Posterior vena cava (tissue), 2 donors: ENCODE measurements at regions not wholly inside any gene's neighbourhood (a gene's known extent, or its start where the extent isn't known, plus 50 kb on each side); places are given as distances from the start of the nearest gene placed in this dataset.
A peak's percentile ranks its signal among the peaks of the same experiment; 100 is the strongest.
"Not testable (repeated sequence)": the region's sequence is repeated elsewhere in the genome, so short reads cannot be mapped to it uniquely, and the experiment has no call there.

ENCODE experiments used
- DNase-seq: peaks from one replicate; pipeline ENCODE4 v3.0.0-alpha.2; 2020; ENCODE audit warnings: low spot score
- intact Hi-C, 2 donors: fragments of 100-400 bp; cut with DNase I; formaldehyde crosslinking; loops; one replicate each; pipeline versions ENCODE4 v1.14.1 to v1.14.2; 2022 to 2023
- donor health status: DM: yes; HTN: yes; CAD: no.
- donor health status: DM: yes; HTN: yes; CAD: no.

DNA sequence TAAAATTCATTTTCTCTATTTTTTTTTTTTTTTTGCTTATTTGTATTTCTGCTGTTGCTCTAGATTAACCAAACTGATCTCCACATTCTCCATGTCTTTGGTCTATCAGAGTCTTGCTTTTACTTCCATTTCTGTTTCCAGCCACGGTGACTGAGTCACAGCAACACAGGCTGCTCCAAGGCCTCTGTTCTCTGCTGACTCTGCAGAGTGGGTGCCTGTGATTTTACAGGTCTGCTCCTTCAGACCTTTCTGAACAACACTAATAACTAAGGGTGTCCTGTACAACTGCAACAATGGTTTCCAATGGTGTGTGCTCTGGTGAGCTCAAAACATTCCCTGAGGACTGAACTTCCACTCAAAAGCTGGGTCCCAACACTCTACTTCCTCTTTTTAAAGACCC lies 102.3 kb upstream of the BMP2 start:
- DNase-seq = no peak
- intact Hi-C loops = no loop called here

DNA sequence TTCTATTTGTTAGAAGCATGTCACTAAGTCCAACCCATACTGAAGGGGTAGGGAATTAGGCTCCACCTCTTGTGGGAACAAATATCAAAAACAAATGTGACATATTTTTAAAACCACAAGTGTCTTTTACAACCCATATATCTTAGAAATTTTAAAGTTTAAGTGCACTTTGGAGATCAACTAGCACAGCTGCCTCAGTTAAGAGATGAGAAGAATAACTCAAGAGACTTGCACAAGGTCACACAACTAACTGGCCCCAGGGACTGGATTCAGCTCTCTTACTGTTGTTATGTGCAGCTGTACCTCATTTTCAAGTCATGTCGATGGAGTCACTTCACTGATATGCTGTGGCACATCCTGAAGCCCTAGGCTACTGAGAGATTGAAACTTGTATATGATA lies 102.9 kb upstream of the BMP2 start:
- intact Hi-C loops = no loop called here
- DNase-seq = no peak

DNA sequence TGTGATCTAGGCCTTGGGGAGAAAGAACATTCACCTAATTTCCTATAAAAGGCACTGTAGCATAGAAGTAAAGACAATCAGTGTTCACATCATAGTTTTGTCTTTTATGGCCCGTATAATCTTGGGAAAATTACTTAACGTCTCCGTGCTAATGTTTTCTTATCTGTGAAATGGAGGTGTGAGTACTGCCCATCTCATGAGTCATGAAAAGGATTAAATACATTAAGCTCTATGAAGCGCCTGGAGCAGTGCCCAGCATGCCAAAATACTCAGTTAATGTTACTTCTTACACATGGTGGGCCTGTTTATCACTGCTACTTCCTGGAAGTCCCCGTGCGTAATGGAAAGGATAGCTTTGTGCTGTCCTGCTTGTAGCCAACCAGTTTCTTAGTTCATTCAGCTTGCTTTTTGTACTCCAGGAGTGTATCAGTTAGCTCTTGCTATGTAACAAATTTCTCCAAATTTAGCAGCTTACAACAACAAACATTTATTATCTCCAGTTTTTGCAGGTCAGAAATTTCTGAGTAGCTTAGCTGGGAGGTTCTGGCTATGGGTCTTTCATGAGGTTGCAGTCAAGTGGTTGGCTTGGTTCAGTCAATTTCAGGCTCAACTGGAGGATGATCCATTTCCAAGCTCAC lies 103.6 kb upstream of the BMP2 start:
- intact Hi-C loops = no loop called here
- no peak for DNase-seq

DNA sequence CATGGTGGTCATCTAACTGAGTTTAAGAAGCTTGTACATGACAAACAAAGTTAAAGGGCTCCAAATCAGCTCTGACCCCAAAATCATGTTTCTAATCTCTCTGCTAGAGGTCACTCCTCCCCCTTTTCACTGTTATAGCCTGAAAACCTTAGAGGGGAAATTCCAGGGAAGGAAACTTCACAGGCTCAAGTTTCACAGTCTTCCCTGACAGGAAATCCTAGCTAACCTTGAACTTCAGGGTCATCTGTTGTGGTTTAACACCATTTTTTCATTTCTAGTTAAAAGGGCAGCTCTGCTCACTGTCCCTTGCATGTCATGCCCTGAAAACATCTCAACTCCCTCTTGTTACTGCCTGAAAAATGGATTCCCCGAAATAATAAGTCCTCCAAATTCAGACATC lies 104.4 kb upstream of the BMP2 start:
- intact Hi-C loops = no loop called here

DNA sequence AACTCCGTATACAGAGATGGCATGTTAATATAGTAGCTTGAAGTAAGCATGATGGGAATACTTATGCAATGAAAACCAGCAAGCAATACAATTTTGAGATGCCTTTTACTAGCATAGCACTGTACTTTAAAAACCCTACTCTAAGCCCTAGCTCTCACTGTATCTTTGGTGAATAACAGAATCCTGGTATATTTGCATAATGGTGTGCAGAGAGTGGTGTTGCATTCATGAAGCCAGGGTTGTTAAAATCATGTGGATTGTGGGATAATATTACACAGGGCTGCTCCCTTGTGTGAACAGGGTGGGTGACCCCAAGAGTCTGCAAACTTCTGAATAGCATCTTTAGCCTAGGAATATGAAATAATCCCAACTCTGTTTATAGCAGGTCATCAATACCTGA lies 105.2 kb upstream of the BMP2 start:
- no peak for DNase-seq
- intact Hi-C loops = no loop called here

More for the DNA sequence above, 104.4 kb upstream of the BMP2 start:
- no peak for DNase-seq

DNA sequence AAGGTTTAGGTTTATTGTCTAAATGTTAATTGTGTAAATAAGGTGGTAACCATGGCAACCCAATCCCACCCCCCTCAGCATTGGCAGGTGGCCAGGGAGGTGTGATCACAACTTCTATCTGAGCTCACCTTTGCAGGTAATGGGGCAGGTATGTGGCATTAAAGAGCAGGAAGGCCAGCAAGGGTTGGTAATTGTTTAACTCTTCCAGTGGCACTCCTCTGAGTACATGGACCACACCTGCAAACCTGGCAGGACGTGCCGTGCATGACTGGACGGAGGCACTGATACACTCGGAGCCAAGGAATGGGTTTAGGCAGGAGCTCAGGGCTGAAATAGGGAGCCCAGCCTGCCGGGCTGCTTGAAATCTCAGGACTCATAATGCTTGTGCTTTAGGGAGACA lies 107.0 kb upstream of the BMP2 start:
- intact Hi-C loops = no loop called here
- no peak for DNase-seq

DNA sequence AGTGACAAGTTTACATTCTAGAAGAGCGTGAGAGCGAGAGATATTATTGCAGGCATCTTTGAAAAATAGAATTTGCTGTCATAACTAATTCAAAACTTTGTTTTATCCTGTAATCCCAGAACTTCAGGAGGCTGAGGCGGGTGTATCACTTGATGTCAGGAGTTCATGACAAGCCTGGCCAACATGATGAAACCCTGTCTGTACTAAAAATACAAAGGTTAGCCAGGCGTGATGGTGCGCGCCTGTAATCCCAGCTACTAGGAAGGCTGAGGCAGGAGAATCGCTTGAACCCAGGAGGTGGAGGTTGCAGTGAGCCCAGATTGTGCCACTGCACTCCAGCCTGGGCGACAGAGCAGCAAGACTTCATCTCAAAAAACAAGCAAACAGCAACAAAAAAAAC lies 108.6 kb upstream of the BMP2 start:
- DNase-seq, intact Hi-C loops: not testable (repeated sequence)

DNA sequence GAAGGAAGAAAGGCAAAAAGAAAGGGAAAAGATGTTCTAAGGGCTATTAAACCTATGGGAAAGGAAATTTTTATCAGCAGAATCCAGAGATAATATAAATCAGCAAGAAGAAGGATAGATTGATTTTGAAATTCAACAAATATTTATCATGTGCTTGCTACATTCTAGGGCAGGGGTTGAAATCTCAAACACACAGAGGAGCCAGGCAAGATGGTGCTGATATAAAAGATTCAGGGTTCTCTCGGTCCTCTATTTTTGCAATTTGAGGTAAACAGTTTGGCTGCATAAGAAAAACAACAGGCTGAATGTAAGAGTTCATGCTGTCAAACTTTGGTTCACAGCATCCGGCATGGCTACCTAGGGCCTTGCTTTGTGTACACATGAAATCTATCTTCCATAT lies 109.6 kb upstream of the BMP2 start:
- intact Hi-C loops = no loop called here
- DNase-seq = no peak

DNA sequence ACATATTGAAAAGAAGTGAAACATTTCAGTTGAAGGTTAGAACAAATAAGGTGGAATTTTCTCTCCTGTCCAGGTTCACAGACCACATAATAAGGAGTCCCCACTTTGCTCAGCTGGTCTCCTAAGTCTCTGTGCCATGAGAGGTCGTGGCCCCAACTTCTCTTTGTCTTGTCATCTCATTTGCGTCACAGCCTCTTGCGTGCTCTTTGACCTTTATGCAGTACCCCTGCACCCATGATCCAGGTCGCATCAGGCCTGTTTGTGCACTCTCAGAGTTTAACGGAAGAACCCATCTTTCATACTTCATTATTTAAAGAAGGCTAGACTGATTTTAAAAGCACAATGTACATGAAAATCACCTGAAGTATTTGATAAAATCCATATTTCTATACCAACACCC lies 110.4 kb upstream of the BMP2 start:
- intact Hi-C loops = no loop called here
- no peak for DNase-seq

DNA sequence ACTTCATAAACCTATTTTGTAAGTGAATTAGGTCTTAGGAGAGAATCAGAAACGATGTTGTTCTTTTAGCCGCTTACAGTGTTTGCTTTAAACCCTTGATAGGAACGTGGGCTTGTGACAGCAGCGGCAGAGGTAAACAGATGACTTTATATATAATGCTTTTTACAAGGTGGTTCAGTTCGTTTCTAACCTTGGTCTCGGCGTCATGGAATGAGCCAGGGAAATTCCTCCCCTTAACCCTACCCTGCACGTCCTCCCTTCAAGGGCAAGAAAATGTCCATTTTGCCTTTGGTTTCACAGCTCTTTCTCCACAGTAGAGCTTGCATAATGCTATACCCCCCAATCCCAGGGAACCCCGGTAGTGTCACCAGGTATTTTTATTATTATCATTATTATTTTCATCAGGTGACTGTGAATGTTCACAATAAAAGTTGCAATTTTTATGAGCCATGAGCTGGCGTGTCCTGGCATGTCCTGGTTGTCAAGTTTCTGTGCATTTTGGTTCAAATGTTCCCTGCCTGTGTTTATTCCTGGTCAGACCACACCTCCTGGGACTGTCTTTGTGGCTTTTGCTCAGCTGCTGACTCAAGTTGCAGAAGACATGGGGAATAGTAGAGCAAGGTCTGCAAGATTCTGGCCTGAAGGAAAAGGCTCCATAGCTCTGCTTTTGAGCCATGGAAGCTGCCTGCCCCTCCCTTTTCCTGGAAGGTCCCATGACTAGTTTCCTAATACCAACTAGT lies 112.8 kb upstream of the BMP2 start:
- intact Hi-C loops = no loop called here
- DNase-seq = no peak

DNA sequence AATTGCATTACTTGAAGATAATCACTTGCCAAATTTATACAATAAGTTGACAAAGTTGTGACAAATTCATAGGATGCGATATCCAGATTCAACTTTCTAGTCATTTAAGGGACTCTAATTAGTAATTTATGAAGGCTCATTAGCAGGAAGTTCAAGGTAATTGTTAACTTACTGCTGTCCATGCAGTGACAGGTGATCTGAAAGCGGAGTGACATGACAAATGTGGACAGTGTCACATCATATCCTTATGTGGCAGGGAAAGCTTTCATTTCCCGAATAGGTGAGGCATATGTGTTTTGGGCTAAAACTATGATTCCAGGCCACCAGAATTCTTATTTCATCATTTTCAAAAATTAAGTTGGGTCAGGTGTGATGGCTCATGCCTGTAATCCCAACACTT lies 115.9 kb upstream of the BMP2 start:
- DNase-seq = no peak
- intact Hi-C loops = no loop called here

DNA sequence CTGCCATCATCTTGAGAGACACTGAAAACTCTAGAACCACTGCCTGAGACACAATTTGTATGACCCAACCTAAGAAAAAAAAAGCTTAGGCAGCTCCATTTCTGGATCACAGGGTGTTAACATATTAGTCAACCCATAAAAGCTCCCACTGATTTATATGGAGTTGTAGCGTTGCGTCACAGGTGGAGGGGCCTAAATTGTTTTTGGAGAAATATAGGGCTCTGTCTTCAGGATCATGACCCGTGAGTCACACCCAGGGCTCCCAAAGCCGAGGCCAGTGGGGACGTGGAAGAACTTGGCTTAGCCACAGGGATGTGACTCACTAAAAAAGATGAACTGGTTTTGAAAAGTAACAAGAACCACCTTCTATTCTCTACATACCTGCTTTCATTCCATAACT lies 116.5 kb upstream of the BMP2 start:
- peak; percentile 89 for DNase-seq

DNA sequence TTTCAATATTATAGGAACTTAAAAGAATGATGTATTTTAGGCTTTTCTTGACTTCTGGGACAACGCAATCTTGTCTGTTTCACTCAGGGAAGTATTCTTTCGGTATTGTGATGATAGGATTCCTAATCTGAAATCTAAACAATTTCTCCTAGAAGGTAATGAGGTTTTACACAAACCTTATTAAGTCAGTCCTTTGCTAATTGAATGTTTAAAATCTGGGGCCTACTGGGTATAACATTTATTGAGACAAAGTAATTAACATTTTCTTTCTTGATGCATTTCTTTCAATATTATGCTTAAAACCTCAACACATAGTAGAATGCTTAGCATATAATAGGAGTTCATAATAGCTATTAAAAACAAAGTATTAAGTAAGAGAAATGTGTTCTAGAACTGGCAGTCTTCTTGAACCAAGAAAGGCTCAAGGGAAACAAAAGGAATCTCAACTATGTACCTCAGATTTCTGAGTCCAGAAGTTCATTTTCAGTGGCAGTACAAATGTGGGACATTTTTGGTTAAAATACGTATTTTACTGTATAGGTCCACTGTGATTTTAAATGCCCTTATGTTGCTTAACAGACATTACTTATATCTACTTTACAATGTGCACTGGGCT lies 121.4 kb upstream of the BMP2 start:
- DNase-seq = no peak
- intact Hi-C loops = no loop called here

More for the DNA sequence above, 116.5 kb upstream of the BMP2 start:
- intact Hi-C loops = no loop called here

DNA sequence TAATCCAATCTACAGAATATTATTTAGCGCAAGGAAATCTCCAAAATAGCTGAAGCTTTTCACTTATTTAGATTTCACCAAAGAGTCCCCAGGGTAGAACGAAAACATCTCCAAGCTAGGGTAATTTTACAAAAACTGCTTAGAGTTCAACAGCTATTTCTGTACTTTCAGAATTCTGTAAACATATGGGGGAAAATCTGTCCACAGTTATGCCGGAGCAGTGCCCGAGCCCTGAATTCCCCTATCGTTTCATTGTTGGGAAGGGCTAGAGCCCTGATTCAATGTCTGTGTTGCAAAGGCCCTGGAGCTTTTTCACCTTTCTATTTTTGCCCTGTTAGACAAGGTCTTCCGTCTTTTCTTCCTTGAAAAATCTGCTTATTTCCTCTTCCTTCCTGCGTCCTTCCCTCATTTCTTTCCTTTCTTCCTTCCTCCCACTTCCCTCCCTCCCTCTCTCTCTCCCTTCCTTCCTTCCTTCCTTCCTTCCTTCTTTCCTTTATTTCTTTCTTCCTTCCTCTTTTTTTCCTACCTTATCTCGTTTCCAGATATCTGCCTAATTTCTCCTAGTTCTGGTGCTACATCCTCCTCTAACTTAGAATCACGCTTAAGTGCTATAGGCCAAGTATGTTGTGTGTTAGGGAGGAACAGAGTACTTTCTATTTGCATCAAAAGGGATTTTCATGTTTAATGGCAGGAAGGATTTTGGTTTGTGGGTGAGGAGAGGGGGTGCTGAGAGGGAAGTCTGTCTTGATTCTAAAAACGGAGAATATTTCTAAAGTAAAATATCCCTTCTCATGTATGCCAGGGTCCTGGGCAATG lies 122.5 kb upstream of the BMP2 start:
- intact Hi-C loops = no loop called here

DNA sequence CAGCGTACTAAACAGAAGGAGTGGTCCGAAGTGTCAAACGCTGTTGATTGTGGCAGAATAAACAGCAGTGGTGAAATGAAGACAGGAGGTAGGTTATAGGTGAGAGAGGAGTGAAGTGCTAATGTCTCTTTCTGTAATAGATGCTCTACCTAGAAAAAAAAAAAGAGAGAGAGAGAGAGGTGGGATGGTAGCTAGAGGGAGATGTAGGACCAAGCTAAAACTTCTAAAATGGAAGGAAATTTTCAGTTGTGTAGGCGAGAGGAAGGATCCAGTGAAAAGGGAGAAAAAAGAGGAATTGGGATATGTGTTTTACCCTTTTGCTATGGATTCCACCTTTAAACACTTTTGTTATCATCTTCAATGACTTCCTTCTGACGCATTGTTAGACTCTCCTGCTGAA lies 126.5 kb upstream of the BMP2 start:
- intact Hi-C loops = no loop called here
- no peak for DNase-seq

More for the DNA sequence above, 122.5 kb upstream of the BMP2 start:
- DNase-seq = no peak

DNA sequence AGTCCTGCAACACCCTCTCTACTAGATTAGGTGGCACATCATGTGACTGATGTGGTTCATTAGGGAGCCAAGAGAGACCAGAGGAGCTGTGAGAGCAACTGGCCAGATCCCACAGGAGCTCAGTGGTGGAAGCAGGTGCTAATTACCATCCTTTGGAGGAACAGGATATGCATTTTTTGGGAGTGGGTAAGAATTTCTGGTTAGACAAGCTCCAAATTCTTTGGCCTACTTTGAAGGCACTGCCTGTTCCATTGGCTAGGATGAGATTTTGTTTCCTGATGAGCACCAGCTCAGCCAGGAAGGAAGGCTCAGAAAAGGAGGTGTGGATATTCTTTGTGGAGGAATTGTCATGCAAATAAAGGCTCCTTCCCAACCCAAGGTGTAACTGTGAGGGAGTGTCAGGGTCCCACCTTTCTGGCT lies 130.3 kb upstream of the BMP2 start:
- no peak for DNase-seq
- intact Hi-C loops = no loop called here

DNA sequence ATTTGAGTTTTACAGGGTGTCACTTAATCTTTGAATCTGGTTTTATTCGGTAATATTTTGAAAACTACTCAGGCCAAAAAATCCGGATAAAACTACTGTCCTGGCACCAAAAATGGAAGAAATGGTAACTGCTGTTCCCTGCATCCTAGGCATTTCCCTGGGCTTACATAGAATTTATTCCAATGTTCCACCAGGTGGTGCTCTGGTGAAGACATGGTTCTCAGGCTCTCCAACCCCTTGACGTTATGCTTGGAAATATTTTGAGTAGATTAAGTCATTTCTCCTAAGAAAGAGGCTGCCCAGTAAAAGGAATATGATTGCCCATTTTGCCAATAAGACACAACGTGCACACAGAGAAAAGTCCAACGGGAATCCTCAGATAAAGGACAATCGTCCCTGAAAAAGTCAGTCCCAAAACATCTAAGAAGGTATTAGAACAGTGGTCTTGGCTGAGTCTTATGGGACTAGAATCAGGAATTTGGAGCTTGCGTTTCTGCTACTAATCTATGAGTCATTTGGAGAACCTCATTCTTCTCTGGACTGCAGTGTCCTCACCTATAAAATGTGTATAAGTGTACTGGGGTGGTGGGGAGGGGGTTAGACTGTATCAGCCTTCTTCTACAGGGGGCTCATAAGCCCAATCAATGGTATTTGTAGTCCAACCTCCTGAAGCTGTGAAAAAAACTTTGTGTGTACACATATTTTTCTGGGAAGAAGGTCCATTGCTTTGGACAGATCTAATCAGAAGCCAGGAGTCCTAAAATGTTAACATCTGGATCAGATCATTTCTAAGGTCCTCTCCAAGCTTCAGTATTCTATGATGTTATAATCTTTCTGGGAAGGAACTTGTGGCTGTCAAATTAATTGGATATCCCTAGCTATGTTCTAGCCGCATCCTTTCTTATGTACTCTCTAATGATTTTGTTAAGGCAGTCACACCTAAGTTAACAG lies 131.0 kb upstream of the BMP2 start:
- no peak for DNase-seq
- intact Hi-C loops = no loop called here

DNA sequence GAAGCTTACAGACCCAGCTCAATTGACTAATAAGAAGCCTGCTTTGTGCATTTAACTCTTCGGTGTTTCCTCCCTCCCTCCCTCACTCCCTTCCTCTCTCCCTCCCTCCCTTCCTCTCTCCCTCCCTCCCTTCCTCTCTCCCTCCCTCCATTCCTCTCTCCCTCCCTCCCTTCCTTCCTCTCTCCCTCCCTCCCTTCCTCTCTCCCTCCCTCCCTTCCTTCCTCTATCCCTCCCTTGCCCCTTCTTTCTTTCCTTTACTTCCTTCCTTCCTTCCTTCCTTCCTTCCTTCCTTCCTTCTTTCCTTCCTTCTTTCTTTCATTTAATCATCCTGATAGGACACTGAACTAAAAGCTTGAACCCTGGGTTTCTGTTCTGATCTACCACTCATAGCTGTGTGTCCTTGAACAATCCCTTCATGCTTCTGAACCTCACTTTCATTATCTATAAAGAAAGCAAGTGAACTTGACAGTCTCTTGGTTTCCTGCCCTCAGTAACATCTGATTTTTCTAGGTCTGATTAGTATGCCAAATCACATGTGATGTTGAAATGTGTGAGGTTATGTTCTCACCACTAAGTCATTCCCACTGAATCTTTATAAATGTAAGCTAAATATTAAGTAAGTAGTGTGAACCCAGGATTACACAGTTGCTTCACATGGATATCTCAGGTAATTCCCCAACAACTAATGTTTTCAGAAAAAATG lies 132.3 kb upstream of the BMP2 start:
- no peak for DNase-seq
- intact Hi-C loops = no loop called here
